ENCODE measurements at regions not wholly inside any gene's neighbourhood (a gene's known extent, or its start where the extent isn't known, plus 50 kb on each side); places are given as distances from the start of the nearest gene placed in this dataset.

DNA sequence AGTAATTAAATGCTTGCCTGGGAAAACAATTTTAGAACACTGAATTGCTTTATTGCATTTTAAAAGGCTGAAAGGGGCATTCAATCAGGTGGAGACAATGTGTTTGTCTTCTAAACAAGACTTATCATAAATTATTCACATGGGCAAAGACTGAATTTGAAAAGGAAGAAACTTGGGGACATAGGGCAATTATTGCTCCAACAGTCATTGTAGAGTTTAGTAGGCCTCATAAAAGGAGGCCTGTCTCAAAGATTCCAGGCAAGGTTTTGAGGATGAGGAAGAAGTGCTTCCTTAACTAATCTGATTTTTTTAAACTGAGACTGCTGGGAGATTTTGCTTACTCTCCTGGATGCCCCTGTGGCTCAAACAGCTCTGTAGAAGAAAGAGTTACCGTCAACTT, 174.4 kb upstream of the RPS6KA3 start:
- TF ChIP-seq EZH2 (IDR thresholded peaks at IDR 0.05; ENCODE audit: insufficient read depth, low read length) (no peak), CTCF (IDR thresholded peaks at IDR 0.05; ENCODE audit: insufficient read depth, low read depth, low read length) (no peak)

Data from astrocyte (in vitro differentiated cells and primary cell).